ENCODE measurements at regions not wholly inside any gene's neighbourhood (a gene's known extent, or its start where the extent isn't known, plus 50 kb on each side); places are given as distances from the start of the nearest gene placed in this dataset.
"Not testable (repeated sequence)": the region's sequence is repeated elsewhere in the genome, so short reads cannot be mapped to it uniquely, and the experiment has no call there.

GRCh38 chr10:121134711-121135110, 283.5 kb downstream of the WDR11 start:
- H3K27me3 ChIP-seq (ENCODE audit: control insufficient read depth, insufficient read depth, low read length), result no peaks in the 10 kb centered on the region
- peaks cover 61% of the 10 kb centered on the region for H3K9me3 ChIP-seq (ENCODE audit: control insufficient read depth, insufficient read depth, low read length)
- no peak for DNase-seq (ENCODE audit: low read depth, low spot score)
- H3K4me3 ChIP-seq (ENCODE audit: low read depth, low read length), result no peak overlapping the region
- no peak for TF ChIP-seq CTCF (IDR thresholded peaks at IDR 0.05; ENCODE audit: low read depth, low read length)
- ChIA-PET POLR2A (no interaction called here), CTCF (interaction anchor here (0.6 kb wide), 1 partner anchor 917 kb away, joined by 3 read pairs; no protein-coding TSS in a partner anchor)
- H3K27ac ChIP-seq (ENCODE audit: low read depth, low read length), result no peak overlapping the region

GRCh38 chr10:121135512-121135911, 284.4 kb downstream of the WDR11 start:
- TF ChIP-seq CTCF (IDR thresholded peaks at IDR 0.05; ENCODE audit: low read depth, low read length), result no peak
- no peak overlapping the region for H3K27ac ChIP-seq (ENCODE audit: low read depth, low read length)
- ChIA-PET CTCF (no interaction called here), POLR2A (no interaction called here)
- no peak for DNase-seq (ENCODE audit: low read depth, low spot score)
- peaks cover 55% of the 10 kb centered on the region for H3K9me3 ChIP-seq (ENCODE audit: control insufficient read depth, insufficient read depth, low read length)
- H3K27me3 ChIP-seq (ENCODE audit: control insufficient read depth, insufficient read depth, low read length), result no peaks in the 10 kb centered on the region
- no peak overlapping the region for H3K4me3 ChIP-seq (ENCODE audit: low read depth, low read length)

GRCh38 chr10:121137533-121137932, 286.4 kb downstream of the WDR11 start:
- no peak for TF ChIP-seq CTCF (IDR thresholded peaks at IDR 0.05; ENCODE audit: low read depth, low read length)
- H3K27ac ChIP-seq (ENCODE audit: low read depth, low read length), result no peak overlapping the region
- ChIA-PET CTCF (no interaction called here), POLR2A (no interaction called here)
- no peak overlapping the region for H3K4me3 ChIP-seq (ENCODE audit: low read depth, low read length)
- no peak for DNase-seq (ENCODE audit: low read depth, low spot score)
- H3K9me3 ChIP-seq (ENCODE audit: control insufficient read depth, insufficient read depth, low read length), result peaks cover 48% of the 10 kb centered on the region
- H3K27me3 ChIP-seq (ENCODE audit: control insufficient read depth, insufficient read depth, low read length), result no peaks in the 10 kb centered on the region

- Histone ChIP-seq H3K9me3 (ENCODE audit: control insufficient read depth, insufficient read depth, low read length) (peaks cover 48% of the 10 kb centered on the region), H3K27me3 (ENCODE audit: control insufficient read depth, insufficient read depth, low read length) (no peaks in the 10 kb centered on the region), H3K4me3 (ENCODE audit: low read depth, low read length) (no peak overlapping the region), H3K27ac (ENCODE audit: low read depth, low read length) (no peak overlapping the region)
- ChIA-PET POLR2A (no interaction called here), CTCF (no interaction called here)
- DNase-seq (ENCODE audit: low read depth, low spot score), result no peak
- no peak for TF ChIP-seq CTCF (IDR thresholded peaks at IDR 0.05; ENCODE audit: low read depth, low read length)
Measured at GRCh38 chr10:121138112-121138860, 287.1 kb downstream of the WDR11 start.

GRCh38 chr10:121138918-121139317, 287.8 kb downstream of the WDR11 start:
- DNase-seq (ENCODE audit: low read depth, low spot score), result no peak
- TF ChIP-seq CTCF (IDR thresholded peaks at IDR 0.05; ENCODE audit: low read depth, low read length), result no peak
- Histone ChIP-seq H3K27me3 (ENCODE audit: control insufficient read depth, insufficient read depth, low read length) (no peaks in the 10 kb centered on the region), H3K27ac (ENCODE audit: low read depth, low read length) (no peak overlapping the region), H3K9me3 (ENCODE audit: control insufficient read depth, insufficient read depth, low read length) (peaks cover 46% of the 10 kb centered on the region), H3K4me3 (ENCODE audit: low read depth, low read length) (no peak overlapping the region)
- POLR2A ChIA-PET, result no interaction called here
- CTCF ChIA-PET, result no interaction called here

GRCh38 chr10:121145802-121146395, 294.7 kb downstream of the WDR11 start:
- DNase-seq (ENCODE audit: low read depth, low spot score); H3K27ac ChIP-seq (ENCODE audit: low read depth, low read length); CTCF ChIA-PET; H3K4me3 ChIP-seq (ENCODE audit: low read depth, low read length); H3K27me3 ChIP-seq (ENCODE audit: control insufficient read depth, insufficient read depth, low read length); POLR2A ChIA-PET: not testable (repeated sequence)
- H3K9me3 ChIP-seq (ENCODE audit: control insufficient read depth, insufficient read depth, low read length), result peaks cover 18% of the 10 kb centered on the region
